ENCODE measurements at regions not wholly inside any gene's neighbourhood (a gene's known extent, or its start where the extent isn't known, plus 50 kb on each side); places are given as distances from the start of the nearest gene placed in this dataset.
A peak's percentile ranks its signal among the peaks of the same experiment; 100 is the strongest.

- TF ChIP-seq CTCF (conservative IDR thresholded peaks at IDR 0.05; ENCODE audit: low read length), result no peak
- peak; percentile 38 for DNase-seq (ENCODE audit: low read depth)
- H3K4me3 ChIP-seq (ENCODE audit: low read length), result no peak overlapping the region
These were observed 94.3 kb downstream of the LRRC74A start for GRCh38 chr14:76920331-76921087.

- no peak for TF ChIP-seq CTCF (conservative IDR thresholded peaks at IDR 0.05; ENCODE audit: low read length)
These were observed 93.5 kb downstream of the LRRC74A start for GRCh38 chr14:76919431-76920330.

More at GRCh38 chr14:76919431-76920330, 93.5 kb downstream of the LRRC74A start:
- H3K4me3 ChIP-seq (ENCODE audit: low read length), result peak overlapping the region; percentile 37
- peak; percentile 87 for DNase-seq (ENCODE audit: low read depth)
